NCI-H1694 treated with DMSO at 0.1 percent for 48 hours (cell line): ENCODE measurements at regions not wholly inside any gene's neighbourhood (a gene's known extent, or its start where the extent isn't known, plus 50 kb on each side); places are given as distances from the start of the nearest gene placed in this dataset.

ENCODE experiments used
- DNase-seq: peaks from one replicate; lab custom pipeline; 2025; lab: John Stamatoyannopoulos, UW

- DNase-seq, result no peak
These were observed 104.8 kb downstream of the CYB561 start for GRCh38 chr17:63341276-63341675.

GRCh38 chr17:63344383-63344782 lies 101.7 kb downstream of the CYB561 start:
- no peak for DNase-seq

GRCh38 chr17:63345611-63346010 lies 100.5 kb downstream of the CYB561 start:
- DNase-seq, result no peak

- no peak for DNase-seq
These were observed 98.6 kb downstream of the CYB561 start for GRCh38 chr17:63347475-63347874.

GRCh38 chr17:63349478-63350000 lies 96.6 kb downstream of the CYB561 start:
- no peak for DNase-seq

- DNase-seq, result no peak
These were observed 95.7 kb downstream of the CYB561 start for GRCh38 chr17:63350364-63350763.

GRCh38 chr17:63354256-63354655 lies 91.8 kb downstream of the CYB561 start:
- no peak for DNase-seq

- DNase-seq, result no peak
These were observed 89.8 kb downstream of the CYB561 start for GRCh38 chr17:63356337-63356757.

- no peak for DNase-seq
These were observed 87.8 kb downstream of the CYB561 start for GRCh38 chr17:63358111-63358839.

- DNase-seq, result no peak
These were observed 87.2 kb downstream of the CYB561 start for GRCh38 chr17:63358956-63359355.

GRCh38 chr17:63361182-63361581 lies 84.9 kb downstream of the CYB561 start:
- no peak for DNase-seq

- no peak for DNase-seq
These were observed 84.0 kb downstream of the CYB561 start for GRCh38 chr17:63362115-63362514.

- no peak for DNase-seq
These were observed 81.7 kb downstream of the CYB561 start for GRCh38 chr17:63364387-63364786.

GRCh38 chr17:63364944-63365343 lies 81.2 kb downstream of the CYB561 start:
- no peak for DNase-seq

GRCh38 chr17:63365366-63366240 lies 80.5 kb downstream of the CYB561 start:
- no peak for DNase-seq

GRCh38 chr17:63366241-63366566 lies 79.9 kb downstream of the CYB561 start:
- no peak for DNase-seq

- DNase-seq, result no peak
These were observed 76.9 kb downstream of the CYB561 start for GRCh38 chr17:63369233-63369632.

- no peak for DNase-seq
These were observed 75.4 kb downstream of the CYB561 start for GRCh38 chr17:63370696-63371095.

GRCh38 chr17:63376949-63377348 lies 69.2 kb downstream of the CYB561 start:
- no peak for DNase-seq

GRCh38 chr17:63378411-63379375 lies 67.4 kb downstream of the CYB561 start:
- DNase-seq, result no peak

- DNase-seq, result no peak
These were observed 66.5 kb downstream of the CYB561 start for GRCh38 chr17:63379636-63380035.
